H9 (cell line): ENCODE measurements at regions not wholly inside any gene's neighbourhood (a gene's known extent, or its start where the extent isn't known, plus 50 kb on each side); places are given as distances from the start of the nearest gene placed in this dataset.
A peak's percentile ranks its signal among the peaks of the same experiment; 100 is the strongest.

Experiments used
- DNase-seq: peaks from one replicate; pipeline ENCODE4 v3.0.0-alpha.2; 2017
- H2AFZ ChIP-seq: one replicate; pipeline ENCODE4 v1.6.1; 2013; ENCODE audit warnings: mild to moderate bottlenecking, low read length, control low read depth, moderate library complexity
- H2AK5ac ChIP-seq: 2 replicates; pipeline ENCODE4 v1.6.1; 2013; ENCODE audit warnings: low read length, control low read depth, mixed read lengths; ENCODE audit not compliant: insufficient read length
- H2BK120ac ChIP-seq: one replicate; pipeline ENCODE4 v1.6.1; 2013; ENCODE audit warnings: low read depth, mild to moderate bottlenecking, low read length, control low read depth, inconsistent platforms; ENCODE audit not compliant: poor library complexity, severe bottlenecking
- H2BK12ac ChIP-seq: 2 replicates; pipeline ENCODE4 v1.6.1; 2013; ENCODE audit warnings: low read length, control low read depth, mixed read lengths, low read depth; ENCODE audit not compliant: insufficient read length
- H2BK15ac ChIP-seq: 2 replicates; pipeline ENCODE4 v1.6.1; 2013; ENCODE audit warnings: low read depth, low read length, control low read depth
- H2BK20ac ChIP-seq: one replicate; pipeline ENCODE4 v1.6.1; 2013; ENCODE audit warnings: low read depth, mild to moderate bottlenecking, low read length, control low read depth, inconsistent platforms; ENCODE audit not compliant: poor library complexity, severe bottlenecking
- H2BK5ac ChIP-seq: 2 replicates; pipeline ENCODE4 v1.6.1; 2013; ENCODE audit warnings: low read length, control low read depth, mixed read lengths; ENCODE audit not compliant: insufficient read length
- H3K14ac ChIP-seq: 2 replicates; pipeline ENCODE4 v1.6.1; 2013; ENCODE audit warnings: low read length, control low read depth; ENCODE audit not compliant: insufficient read depth
- H3K18ac ChIP-seq: 2 replicates; pipeline ENCODE4 v1.6.1; 2013; ENCODE audit warnings: low read depth, mild to moderate bottlenecking, mixed read lengths, low read length, control low read depth; ENCODE audit not compliant: insufficient read length
- H3K23ac ChIP-seq: 2 replicates; pipeline ENCODE4 v1.6.1; 2013; ENCODE audit warnings: low read length, control low read depth, mixed read lengths, low read depth; ENCODE audit not compliant: insufficient read length
- H3K23me2 ChIP-seq: 2 replicates; pipeline ENCODE4 v1.6.1; 2013; ENCODE audit warnings: low read depth, mild to moderate bottlenecking, mixed read lengths, low read length, control low read depth; ENCODE audit not compliant: insufficient read length, poor library complexity, severe bottlenecking
- H3K27ac ChIP-seq: 2 replicates; pipeline ENCODE4 v1.5.1; 2013; ENCODE audit warnings: low read length, control low read depth, mixed read lengths, low read depth; ENCODE audit not compliant: insufficient read length
- H3K27me3 ChIP-seq: 2 replicates; pipeline ENCODE4 v1.6.1; 2013; ENCODE audit warnings: low read length, control low read depth, inconsistent platforms; ENCODE audit not compliant: insufficient read depth
- H3K4ac ChIP-seq: 2 replicates; pipeline ENCODE4 v1.6.1; 2013; ENCODE audit warnings: low read depth, mild to moderate bottlenecking, control low read depth, inconsistent platforms, low read length, moderate library complexity
- H3K4me1 ChIP-seq: 2 replicates; pipeline ENCODE4 v1.6.1; 2013; ENCODE audit warnings: low read length, control low read depth, inconsistent platforms; ENCODE audit not compliant: insufficient read depth
- H3K4me2 ChIP-seq: 2 replicates; pipeline ENCODE4 v1.6.1; 2013; ENCODE audit warnings: low read length, control low read depth, mixed read lengths; ENCODE audit not compliant: insufficient read length, insufficient read depth
- H3K56ac ChIP-seq: 2 replicates; pipeline ENCODE4 v1.6.1; 2013; ENCODE audit warnings: low read depth, mild to moderate bottlenecking, mixed read lengths, low read length, control low read depth; ENCODE audit not compliant: insufficient read length
- H3K79me1 ChIP-seq: 2 replicates; pipeline ENCODE4 v1.6.1; 2013; ENCODE audit warnings: low read depth, mild to moderate bottlenecking, moderate library complexity, low read length, control low read depth, inconsistent platforms; ENCODE audit not compliant: insufficient read depth, poor library complexity, severe bottlenecking
- H3K79me2 ChIP-seq: 2 replicates; pipeline ENCODE4 v1.6.1; 2013; ENCODE audit warnings: low read length, control low read depth, inconsistent platforms; ENCODE audit not compliant: insufficient read depth
- H3K9ac ChIP-seq: 2 replicates; pipeline ENCODE4 v1.6.1; 2013; ENCODE audit warnings: low read length, control low read depth, mixed read lengths; ENCODE audit not compliant: insufficient read length; ENCODE audit errors: extremely low read depth
- H3K9me3 ChIP-seq: one replicate; pipeline ENCODE4 v1.6.1; 2013; ENCODE audit warnings: low read depth, low read length, inconsistent platforms; ENCODE audit not compliant: control insufficient read depth
- H3T11ph ChIP-seq: one replicate; pipeline ENCODE4 v1.6.1; 2013; ENCODE audit warnings: mild to moderate bottlenecking, low read length, control low read depth, inconsistent platforms
- H4K20me1 ChIP-seq: one replicate; pipeline ENCODE4 v1.6.1; 2013; ENCODE audit not compliant: control insufficient read depth, insufficient read length, insufficient read depth
- H4K5ac ChIP-seq: 2 replicates; pipeline ENCODE4 v1.6.1; 2013; ENCODE audit warnings: low read depth, mild to moderate bottlenecking, mixed read lengths, low read length, control low read depth; ENCODE audit not compliant: insufficient read length
- H4K8ac ChIP-seq: replicated peaks from 2 replicates; pipeline ENCODE4 v1.6.1; 2013; ENCODE audit warnings: low read length, control low read depth, mixed read lengths, low read depth; ENCODE audit not compliant: insufficient read length
- H4K91ac ChIP-seq: 2 replicates; pipeline ENCODE4 v1.6.1; 2013; ENCODE audit warnings: low read depth, mild to moderate bottlenecking, moderate library complexity, mixed read lengths, low read length, control low read depth; ENCODE audit not compliant: insufficient read length
- H3K27ac Mint-ChIP-seq, 3 experiments: 2 replicates in 2 of 3; 3 replicates in 1 of 3; pipeline ENCODE4 v1.8.0; 2020 to 2021; ENCODE audit warnings: mixed read lengths in 3 of 3, mild to moderate bottlenecking in 1 of 3, moderate library complexity in 1 of 3
- H3K27me3 Mint-ChIP-seq: 2 replicates; pipeline ENCODE4 v1.8.0; 2021; ENCODE audit warnings: low read depth, mild to moderate bottlenecking, moderate library complexity, mixed read lengths
- H3K36me3 Mint-ChIP-seq, 3 experiments: 2 replicates in 2 of 3; 3 replicates in 1 of 3; pipeline ENCODE4 v1.8.0; 2020 to 2021; ENCODE audit warnings: low read depth in 3 of 3, mixed read lengths in 3 of 3; ENCODE audit not compliant: insufficient read depth in 1 of 3
- H3K4me1 Mint-ChIP-seq, 2 experiments: 2 replicates each; pipeline ENCODE4 v1.8.0; 2020; ENCODE audit warnings: mixed read lengths in 2 of 2
- H3K4me3 Mint-ChIP-seq, 2 experiments: 2 replicates in 1 of 2; 3 replicates in 1 of 2; pipeline ENCODE4 v1.8.0; 2020 to 2021; ENCODE audit warnings: mild to moderate bottlenecking in 2 of 2, mixed read lengths in 2 of 2, moderate library complexity in 1 of 2
- H3K9me3 Mint-ChIP-seq, 2 experiments: 2 replicates in 1 of 2; 3 replicates in 1 of 2; pipeline ENCODE4 v1.8.0; 2020; ENCODE audit warnings: mild to moderate bottlenecking in 2 of 2, mixed read lengths in 2 of 2, moderate library complexity in 1 of 2
- WGBS: extraction: QIAGEN DNeasy Blood & Tissue Kit; methylation state at CpG from one replicate; pipeline ENCODE4 v1.1.7; 2013; ENCODE audit warnings: missing lambda C conversion rate, low lambda C conversion rate, mixed read lengths; ENCODE audit not compliant: insufficient read length; ENCODE audit errors: extremely low coverage; 5-methylcytosine and 5-hydroxymethylcytosine counted together
- TF ChIP-seq, protein P1 (sequence below): fragments of 200-600 bp; sonication (generic); conservative IDR thresholded peaks from 3 replicates; pipeline ENCODE4 v1.8.0; 2021; ENCODE audit warnings: antibody characterized with exemption, mild to moderate bottlenecking

DNA sequence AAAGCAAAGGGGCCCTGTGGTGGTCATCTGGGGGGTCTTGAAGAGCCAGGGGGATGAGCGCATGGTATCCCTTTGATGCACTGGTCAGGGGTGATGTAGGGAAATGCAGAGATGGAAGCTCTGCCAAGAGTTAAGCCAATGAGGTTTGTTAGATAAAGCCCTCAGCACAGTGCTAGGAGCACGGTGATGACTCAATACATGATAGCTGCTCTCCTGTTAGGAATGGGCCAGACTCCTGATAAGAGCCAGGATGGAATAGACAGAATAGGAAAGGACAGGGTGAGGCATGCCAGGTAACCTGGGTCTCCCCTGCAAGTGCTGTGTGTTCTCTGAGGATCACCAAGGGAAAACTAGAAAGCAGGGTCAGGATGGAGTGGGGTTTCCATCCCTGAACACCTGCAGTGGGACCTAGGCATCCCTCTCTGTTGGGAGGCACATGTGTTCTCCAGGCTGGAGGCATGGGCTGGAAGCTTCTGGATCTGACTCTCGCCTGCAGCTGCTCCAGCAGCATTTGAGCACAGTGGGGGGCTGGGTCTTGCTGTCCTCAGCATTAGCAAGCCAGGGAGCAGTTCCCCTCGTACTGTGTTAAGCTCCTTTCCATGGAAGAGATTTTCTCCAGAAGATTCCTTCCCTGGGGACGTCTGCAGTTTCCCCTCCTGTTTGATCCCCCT lies 71.8 kb upstream of the TIAM2 start:
- TF ChIP-seq, protein P1, sequence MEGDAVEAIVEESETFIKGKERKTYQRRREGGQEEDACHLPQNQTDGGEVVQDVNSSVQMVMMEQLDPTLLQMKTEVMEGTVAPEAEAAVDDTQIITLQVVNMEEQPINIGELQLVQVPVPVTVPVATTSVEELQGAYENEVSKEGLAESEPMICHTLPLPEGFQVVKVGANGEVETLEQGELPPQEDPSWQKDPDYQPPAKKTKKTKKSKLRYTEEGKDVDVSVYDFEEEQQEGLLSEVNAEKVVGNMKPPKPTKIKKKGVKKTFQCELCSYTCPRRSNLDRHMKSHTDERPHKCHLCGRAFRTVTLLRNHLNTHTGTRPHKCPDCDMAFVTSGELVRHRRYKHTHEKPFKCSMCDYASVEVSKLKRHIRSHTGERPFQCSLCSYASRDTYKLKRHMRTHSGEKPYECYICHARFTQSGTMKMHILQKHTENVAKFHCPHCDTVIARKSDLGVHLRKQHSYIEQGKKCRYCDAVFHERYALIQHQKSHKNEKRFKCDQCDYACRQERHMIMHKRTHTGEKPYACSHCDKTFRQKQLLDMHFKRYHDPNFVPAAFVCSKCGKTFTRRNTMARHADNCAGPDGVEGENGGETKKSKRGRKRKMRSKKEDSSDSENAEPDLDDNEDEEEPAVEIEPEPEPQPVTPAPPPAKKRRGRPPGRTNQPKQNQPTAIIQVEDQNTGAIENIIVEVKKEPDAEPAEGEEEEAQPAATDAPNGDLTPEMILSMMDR: no peak
- Mint-ChIP-seq H3K4me1 (peaks cover 10 to 22% of the 10 kb centered on the region in 2 experiments), H3K9me3 (no peaks in the 10 kb centered on the region), H3K36me3 (no peaks in the 10 kb centered on the region; a peak in 1 of 7 replicates), H3K27me3 (no peaks in the 10 kb centered on the region), H3K27ac (peak overlapping the region in 2 of 3 experiments; percentile 64 to 70; a peak in 3 of 7 replicates), H3K4me3 (no peak overlapping the region; a peak in 1 of 5 replicates)
- Histone ChIP-seq H2AK5ac (no peak overlapping the region), H3K27me3 (no peaks in the 10 kb centered on the region), H2BK120ac (no peak overlapping the region), H3K56ac (no peak overlapping the region), H3K79me1 (no peaks in the 10 kb centered on the region), H3K14ac (no peak overlapping the region), H3K4me1 (no peaks in the 10 kb centered on the region; the same call in 1 of the 2 replicates), H3T11ph (no peak overlapping the region), H3K79me2 (no peaks in the 10 kb centered on the region), H3K9ac (no peak overlapping the region), H2BK12ac (no peak overlapping the region), H2BK15ac (no peak overlapping the region), H3K4ac (no peak overlapping the region), H4K5ac (no peak overlapping the region), H3K23me2 (no peaks in the 10 kb centered on the region), H4K8ac (no peak overlapping the region), H3K9me3 (no peaks in the 10 kb centered on the region), H4K91ac (no peak overlapping the region), H3K4me2 (no peak overlapping the region), H3K18ac (no peak overlapping the region), H2BK5ac (no peak overlapping the region), H3K23ac (no peak overlapping the region), H2AFZ (no peak overlapping the region), H4K20me1 (no peaks in the 10 kb centered on the region), H2BK20ac (no peak overlapping the region), H3K27ac (no peak overlapping the region)
- peak; percentile 52 for DNase-seq
- no CpG with 5 or more reads among the region's 5 CpGs for WGBS
